ENCODE measurements at regions not wholly inside any gene's neighbourhood (a gene's known extent, or its start where the extent isn't known, plus 50 kb on each side); places are given as distances from the start of the nearest gene placed in this dataset.
"Not testable (repeated sequence)": the region's sequence is repeated elsewhere in the genome, so short reads cannot be mapped to it uniquely, and the experiment has no call there.

- H2AFZ ChIP-seq (replicated peaks; ENCODE audit: low read length, poor library complexity); H3K18ac ChIP-seq (ENCODE audit: low read depth, low read length); intact Hi-C loops (cut with micrococcal nuclease); H3K4ac ChIP-seq (ENCODE audit: low read depth, low read length); H2AK9ac ChIP-seq (replicated peaks; ENCODE audit: low read depth, low read length, poor library complexity); H3K4me2 ChIP-seq (ENCODE audit: low read depth, low read length); H2BK15ac ChIP-seq (ENCODE audit: low read depth, low read length); H3K27ac ChIP-seq (ENCODE audit: insufficient read depth, low read length); ATAC-seq (ENCODE audit: low read depth); BruUV-seq (replicated peaks); H3K27me3 ChIP-seq (ENCODE audit: control insufficient read depth, insufficient read depth, low read length); H4K20me1 ChIP-seq (ENCODE audit: insufficient read depth, low read length); H2BK20ac ChIP-seq (ENCODE audit: low read depth, low read length); H4K8ac ChIP-seq (ENCODE audit: low read depth in 2 of 2, low read length in 2 of 2); dilution Hi-C loops (cut with HindIII; ENCODE audit: low sequenced_read_pairs, unreplicated experiment); H3K14ac ChIP-seq (replicated peaks; ENCODE audit: low read depth, low read length); H3K4me1 ChIP-seq (ENCODE audit: control insufficient read depth, insufficient read depth, low read length); H3K56ac ChIP-seq (ENCODE audit: extremely low read depth, insufficient read depth, low read length); in situ Hi-C loops (cut with MboI; ENCODE audit: low sequenced_read_pairs); H4K5ac ChIP-seq (ENCODE audit: low read depth, low read length); H3K9ac ChIP-seq (ENCODE audit: low read depth, low read length); H2AK5ac ChIP-seq (ENCODE audit: low read depth, low read length); H3K36me3 ChIP-seq (ENCODE audit: control insufficient read depth, insufficient read depth, low read length); H3K9me1 ChIP-seq (ENCODE audit: insufficient read depth, low read length); DNase-seq; H3K4me3 ChIP-seq (ENCODE audit: insufficient read depth, low read depth, low read length); H3K79me1 ChIP-seq (ENCODE audit: low read depth in 1 of 2, low read length in 2 of 2); H2BK120ac ChIP-seq (ENCODE audit: low read depth, low read length); H3K23ac ChIP-seq (ENCODE audit: low read depth, low read length); H3K9me3 ChIP-seq (ENCODE audit: control insufficient read depth, insufficient read depth, low read length); POLR2A ChIA-PET (ENCODE audit: unreplicated experiment); H4K91ac ChIP-seq (ENCODE audit: insufficient read depth, low read depth, low read length); H2BK5ac ChIP-seq (ENCODE audit: low read depth, low read length, poor library complexity, severe bottlenecking); CTCF ChIA-PET: not testable (repeated sequence)
- WGBS, 2 experiments (ENCODE audit: extremely low coverage in 2 of 2, insufficient read length in 1 of 2): no CpG with 5 or more reads among the region's 2 CpGs
Measured at GRCh38 chr16:16625140-16625539, 246.2 kb downstream of the NPIPA7 start.

GRCh38 chr16:16627865-16628264 lies 248.9 kb downstream of the NPIPA7 start:
- H2BK20ac ChIP-seq (ENCODE audit: low read depth, low read length); BruUV-seq (replicated peaks); DNase-seq; CTCF ChIA-PET; H2AFZ ChIP-seq (replicated peaks; ENCODE audit: low read length, poor library complexity); H3K4me3 ChIP-seq (ENCODE audit: insufficient read depth, low read depth, low read length); intact Hi-C loops (cut with micrococcal nuclease); H3K36me3 ChIP-seq (ENCODE audit: control insufficient read depth, insufficient read depth, low read length); H2BK15ac ChIP-seq (ENCODE audit: low read depth, low read length); H3K79me1 ChIP-seq (ENCODE audit: low read depth in 1 of 2, low read length in 2 of 2); H3K14ac ChIP-seq (replicated peaks; ENCODE audit: low read depth, low read length); H3K4ac ChIP-seq (ENCODE audit: low read depth, low read length); dilution Hi-C loops (cut with HindIII; ENCODE audit: low sequenced_read_pairs, unreplicated experiment); H2BK120ac ChIP-seq (ENCODE audit: low read depth, low read length); H3K4me1 ChIP-seq (ENCODE audit: control insufficient read depth, insufficient read depth, low read length); H3K56ac ChIP-seq (ENCODE audit: extremely low read depth, insufficient read depth, low read length); H2AK5ac ChIP-seq (ENCODE audit: low read depth, low read length); H3K9ac ChIP-seq (ENCODE audit: low read depth, low read length); H4K91ac ChIP-seq (ENCODE audit: insufficient read depth, low read depth, low read length); H4K5ac ChIP-seq (ENCODE audit: low read depth, low read length); H3K18ac ChIP-seq (ENCODE audit: low read depth, low read length); ATAC-seq (ENCODE audit: low read depth); H3K27ac ChIP-seq (ENCODE audit: insufficient read depth, low read length); H4K8ac ChIP-seq (ENCODE audit: low read depth in 2 of 2, low read length in 2 of 2); H2AK9ac ChIP-seq (replicated peaks; ENCODE audit: low read depth, low read length, poor library complexity); H3K4me2 ChIP-seq (ENCODE audit: low read depth, low read length); H2BK5ac ChIP-seq (ENCODE audit: low read depth, low read length, poor library complexity, severe bottlenecking); H3K9me1 ChIP-seq (ENCODE audit: insufficient read depth, low read length); H3K23ac ChIP-seq (ENCODE audit: low read depth, low read length); in situ Hi-C loops (cut with MboI; ENCODE audit: low sequenced_read_pairs); POLR2A ChIA-PET (ENCODE audit: unreplicated experiment); H3K27me3 ChIP-seq (ENCODE audit: control insufficient read depth, insufficient read depth, low read length); H4K20me1 ChIP-seq (ENCODE audit: insufficient read depth, low read length); H3K9me3 ChIP-seq (ENCODE audit: control insufficient read depth, insufficient read depth, low read length): not testable (repeated sequence)
- no CpG with 5 or more reads among the region's 6 CpGs for WGBS, 2 experiments (ENCODE audit: extremely low coverage in 2 of 2, insufficient read length in 1 of 2)
